ENCODE measurements at regions not wholly inside any gene's neighbourhood (a gene's known extent, or its start where the extent isn't known, plus 50 kb on each side); places are given as distances from the start of the nearest gene placed in this dataset.

GRCh38 chr11:20250644-20251247, 90.5 kb upstream of the DBX1 start:
- no peak for DNase-seq (ENCODE audit: low spot score)

- no peak for DNase-seq (ENCODE audit: low spot score)
These were observed 89.5 kb upstream of the DBX1 start for GRCh38 chr11:20249796-20250195.

GRCh38 chr11:20249378-20249777, 89.1 kb upstream of the DBX1 start:
- DNase-seq (ENCODE audit: low spot score) = no peak

- no peak for DNase-seq (ENCODE audit: low spot score)
These were observed 88.6 kb upstream of the DBX1 start for GRCh38 chr11:20248871-20249270.

- no peak for DNase-seq (ENCODE audit: low spot score)
These were observed 88.0 kb upstream of the DBX1 start for GRCh38 chr11:20248121-20248772.

GRCh38 chr11:20247591-20248007, 87.3 kb upstream of the DBX1 start:
- DNase-seq (ENCODE audit: low spot score) = no peak

- no peak for DNase-seq (ENCODE audit: low spot score)
These were observed 83.7 kb upstream of the DBX1 start for GRCh38 chr11:20243974-20244373.

GRCh38 chr11:20238712-20239111, 78.4 kb upstream of the DBX1 start:
- no peak for DNase-seq (ENCODE audit: low spot score)

GRCh38 chr11:20235164-20235563, 74.9 kb upstream of the DBX1 start:
- DNase-seq (ENCODE audit: low spot score) = no peak

GRCh38 chr11:20227631-20228030, 67.4 kb upstream of the DBX1 start:
- DNase-seq (ENCODE audit: low spot score) = no peak

- no peak for DNase-seq (ENCODE audit: low spot score)
These were observed 66.7 kb upstream of the DBX1 start for GRCh38 chr11:20226933-20227332.

- no peak for DNase-seq (ENCODE audit: low spot score)
These were observed 61.3 kb upstream of the DBX1 start for GRCh38 chr11:20221566-20221965.

- no peak for DNase-seq (ENCODE audit: low spot score)
These were observed 53.5 kb upstream of the DBX1 start for GRCh38 chr11:20213790-20214189.

- DNase-seq (ENCODE audit: low spot score) = no peak
These were observed 51.4 kb upstream of the DBX1 start for GRCh38 chr11:20211691-20212090.

Data from pons (tissue), 1 donor.